Naive B cell (primary cell): ENCODE measurements at regions not wholly inside any gene's neighbourhood (a gene's known extent, or its start where the extent isn't known, plus 50 kb on each side); places are given as distances from the start of the nearest gene placed in this dataset.

Source experiments
- ATAC-seq, 2 donors: fragments of 150-1000 bp; cut with Tn5 transposase; 2 replicates each; pipeline ENCODE4 v1.10.0; 2021; ENCODE audit warnings: low read depth in 2 of 2, mild to moderate bottlenecking in 2 of 2, moderate library complexity in 2 of 2
- DNase-seq: peaks from one replicate; pipeline ENCODE4 v3.0.0; 2022
- H3K27ac Mint-ChIP-seq, 6 donors: one replicate each; pipeline ENCODE4 v1.8.0; 2020 to 2022; ENCODE audit warnings: mild to moderate bottlenecking in 6 of 6, mixed read lengths in 6 of 6, moderate library complexity in 5 of 6, inconsistent platforms in 2 of 6
- H3K27me3 Mint-ChIP-seq, 3 donors: one replicate each; pipeline ENCODE4 v1.8.0; 2021 to 2022; ENCODE audit warnings: mixed read lengths in 3 of 3, mild to moderate bottlenecking in 1 of 3
- H3K36me3 Mint-ChIP-seq, 2 donors: one replicate each; pipeline ENCODE4 v1.8.0; 2020 to 2022; ENCODE audit warnings: mixed read lengths in 2 of 2, inconsistent platforms in 1 of 2, mild to moderate bottlenecking in 1 of 2
- H3K4me1 Mint-ChIP-seq, 3 donors: one replicate each; pipeline ENCODE4 v1.8.0; 2020 to 2022; ENCODE audit warnings: mixed read lengths in 3 of 3, inconsistent platforms in 1 of 3, mild to moderate bottlenecking in 1 of 3, moderate library complexity in 1 of 3
- H3K4me3 Mint-ChIP-seq, 8 donors: one replicate each; pipeline ENCODE4 v1.8.0; 2020 to 2022; ENCODE audit warnings: mild to moderate bottlenecking in 8 of 8, mixed read lengths in 8 of 8, moderate library complexity in 8 of 8, inconsistent platforms in 2 of 8
- H3K9me3 Mint-ChIP-seq, 7 donors: one replicate each; pipeline ENCODE4 v1.8.0; 2020 to 2022; ENCODE audit warnings: mixed read lengths in 7 of 7, mild to moderate bottlenecking in 5 of 7, inconsistent platforms in 2 of 7, moderate library complexity in 1 of 7

- Mint-ChIP-seq H3K27ac (no peak overlapping the region), H3K4me3 (no peak overlapping the region), H3K9me3 (no peaks in the 10 kb centered on the region), H3K4me1 (no peaks in the 10 kb centered on the region), H3K27me3 (peaks cover 19 to 32% (median 30%) of the 10 kb centered on the region in 3 donors), H3K36me3 (no peaks in the 10 kb centered on the region)
- ATAC-seq (no peak), DNase-seq (no peak)
Measured at GRCh38 chr11:27187075-27187847, 146.6 kb downstream of the BBOX1 start.

GRCh38 chr11:27186580-27186979 lies 146.0 kb downstream of the BBOX1 start:
- DNase-seq, result no peak
- ATAC-seq, result no peak
- H3K27ac Mint-ChIP-seq, result no peak overlapping the region
- H3K9me3 Mint-ChIP-seq, result no peaks in the 10 kb centered on the region
- no peaks in the 10 kb centered on the region for H3K36me3 Mint-ChIP-seq
- peaks cover 23 to 30% (median 26%) of the 10 kb centered on the region in 3 donors for H3K27me3 Mint-ChIP-seq
- H3K4me3 Mint-ChIP-seq, result no peak overlapping the region
- no peaks in the 10 kb centered on the region for H3K4me1 Mint-ChIP-seq

DNA sequence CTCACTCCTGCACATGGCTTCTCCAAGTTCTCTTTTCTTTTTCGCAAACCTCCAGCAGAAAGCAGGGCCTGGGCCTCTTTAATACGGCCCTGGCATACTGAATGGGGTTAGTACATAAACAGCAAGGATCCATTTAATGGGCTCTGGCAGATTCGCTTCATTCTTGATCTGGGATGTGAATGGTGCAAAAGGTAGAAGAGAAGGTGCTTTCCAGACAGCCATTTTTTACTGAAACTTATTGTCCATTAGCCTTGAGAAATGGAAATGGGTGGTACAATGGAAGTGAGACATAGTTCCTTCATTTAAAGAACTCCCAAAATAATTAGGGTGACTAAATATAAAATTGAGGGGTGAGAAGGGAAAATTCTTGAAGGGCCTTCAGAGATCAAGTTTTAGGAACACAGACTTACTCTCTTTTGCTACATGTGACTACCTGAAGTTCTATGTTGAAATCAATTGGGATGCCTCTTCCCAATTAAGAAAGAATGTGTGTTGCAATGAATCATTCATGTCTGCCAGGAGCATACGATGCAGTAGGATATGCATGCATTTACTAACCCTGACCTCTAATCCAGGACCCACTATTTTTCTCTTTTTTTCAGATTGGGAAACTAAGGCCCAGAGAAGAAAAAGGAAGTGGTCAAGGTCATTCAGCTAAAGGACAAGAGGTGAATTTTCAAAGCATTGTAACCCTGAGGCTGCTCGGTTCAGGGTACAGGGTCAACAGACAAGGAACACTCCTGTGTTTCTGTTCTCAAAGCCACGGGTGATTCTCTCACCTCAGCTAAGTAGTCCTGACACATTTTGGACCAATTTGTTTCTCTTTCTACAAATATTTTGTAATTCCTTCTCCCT lies 144.1 kb downstream of the BBOX1 start:
- Mint-ChIP-seq H3K4me1 (no peaks in the 10 kb centered on the region), H3K27me3 (peaks cover 12 to 19% (median 13%) of the 10 kb centered on the region in 3 donors), H3K9me3 (no peaks in the 10 kb centered on the region), H3K27ac (no peak overlapping the region), H3K4me3 (no peak overlapping the region), H3K36me3 (no peaks in the 10 kb centered on the region)
- ATAC-seq, result no peak
- no peak for DNase-seq

GRCh38 chr11:27183672-27184457 lies 143.2 kb downstream of the BBOX1 start:
- Mint-ChIP-seq H3K9me3 (no peaks in the 10 kb centered on the region), H3K4me3 (no peak overlapping the region), H3K36me3 (no peaks in the 10 kb centered on the region), H3K4me1 (no peaks in the 10 kb centered on the region), H3K27me3 (peaks cover 12 to 16% (median 12%) of the 10 kb centered on the region in 3 donors), H3K27ac (no peak overlapping the region)
- DNase-seq (peak; percentile 13), ATAC-seq (no peak)

- H3K27me3 Mint-ChIP-seq, result peaks cover 3 to 15% (median 9%) of the 10 kb centered on the region in 3 donors
- no peak overlapping the region for H3K4me3 Mint-ChIP-seq
- H3K36me3 Mint-ChIP-seq, result no peaks in the 10 kb centered on the region
- ATAC-seq (no peak), DNase-seq (no peak)
- H3K9me3 Mint-ChIP-seq, result no peaks in the 10 kb centered on the region
- H3K27ac Mint-ChIP-seq, result no peak overlapping the region
- H3K4me1 Mint-ChIP-seq, result no peaks in the 10 kb centered on the region
Measured at GRCh38 chr11:27179334-27179733, 138.7 kb downstream of the BBOX1 start.

- Mint-ChIP-seq H3K27ac (no peak overlapping the region), H3K36me3 (no peaks in the 10 kb centered on the region), H3K9me3 (no peaks in the 10 kb centered on the region), H3K4me1 (no peaks in the 10 kb centered on the region), H3K4me3 (no peak overlapping the region), H3K27me3 (peaks cover 7 to 15% (median 9%) of the 10 kb centered on the region in 3 donors)
- ATAC-seq (no peak), DNase-seq (no peak)
Measured at GRCh38 chr11:27178859-27179258, 138.2 kb downstream of the BBOX1 start.
